HG02571 (cell line): ENCODE measurements at regions not wholly inside any gene's neighbourhood (a gene's known extent, or its start where the extent isn't known, plus 50 kb on each side); places are given as distances from the start of the nearest gene placed in this dataset.

ENCODE experiments used
- ATAC-seq: cut with Tn5 transposase; IDR thresholded peaks from one replicate; pipeline ENCODE4 v1.9.1; 2021; ENCODE audit warnings: mild to moderate bottlenecking, moderate library complexity; ENCODE audit not compliant: unreplicated experiment

- ATAC-seq = no peak
These were observed 455.4 kb downstream of the EBF1 start for GRCh38 chr5:158644301-158644700.

GRCh38 chr5:158643840-158644239 is 455.9 kb downstream of the EBF1 start:
- ATAC-seq = no peak

GRCh38 chr5:158642879-158643278 is 456.8 kb downstream of the EBF1 start:
- ATAC-seq = no peak

- no peak for ATAC-seq
These were observed 458.7 kb downstream of the EBF1 start for GRCh38 chr5:158641016-158641415.

GRCh38 chr5:158640593-158640980 is 459.1 kb downstream of the EBF1 start:
- no peak for ATAC-seq

- ATAC-seq = no peak
These were observed 459.7 kb downstream of the EBF1 start for GRCh38 chr5:158639881-158640592.

- ATAC-seq = no peak
These were observed 461.3 kb downstream of the EBF1 start for GRCh38 chr5:158638396-158638795.

GRCh38 chr5:158637039-158637438 is 462.7 kb downstream of the EBF1 start:
- ATAC-seq = no peak

GRCh38 chr5:158635565-158635964 is 464.2 kb downstream of the EBF1 start:
- ATAC-seq = no peak

- no peak for ATAC-seq
These were observed 465.0 kb downstream of the EBF1 start for GRCh38 chr5:158634714-158635113.

- no peak for ATAC-seq
These were observed 470.0 kb downstream of the EBF1 start for GRCh38 chr5:158629591-158630312.

- no peak for ATAC-seq
These were observed 473.0 kb downstream of the EBF1 start for GRCh38 chr5:158626718-158627117.

- no peak for ATAC-seq
These were observed 475.7 kb downstream of the EBF1 start for GRCh38 chr5:158623971-158624370.

- ATAC-seq = no peak
These were observed 478.3 kb downstream of the EBF1 start for GRCh38 chr5:158621391-158621790.

GRCh38 chr5:158619083-158619788 is 480.5 kb downstream of the EBF1 start:
- ATAC-seq = no peak

GRCh38 chr5:158618256-158618655 is 481.5 kb downstream of the EBF1 start:
- ATAC-seq = no peak

GRCh38 chr5:158616707-158617106 is 483.0 kb downstream of the EBF1 start:
- ATAC-seq = no peak

GRCh38 chr5:158614951-158615350 is 484.8 kb downstream of the EBF1 start:
- no peak for ATAC-seq

- no peak for ATAC-seq
These were observed 488.1 kb downstream of the EBF1 start for GRCh38 chr5:158611581-158611980.

GRCh38 chr5:158610051-158610415 is 489.7 kb downstream of the EBF1 start:
- no peak for ATAC-seq

GRCh38 chr5:158609333-158610050 is 490.2 kb downstream of the EBF1 start:
- ATAC-seq = no peak
